Femur (tissue), 1 donor: ENCODE measurements at regions not wholly inside any gene's neighbourhood (a gene's known extent, or its start where the extent isn't known, plus 50 kb on each side); places are given as distances from the start of the nearest gene placed in this dataset.
"Not testable (repeated sequence)": the region's sequence is repeated elsewhere in the genome, so short reads cannot be mapped to it uniquely, and the experiment has no call there.

Source experiments
- DNase-seq: peaks from one replicate; pipeline ENCODE4 v3.0.0-alpha.2; 2017

DNA sequence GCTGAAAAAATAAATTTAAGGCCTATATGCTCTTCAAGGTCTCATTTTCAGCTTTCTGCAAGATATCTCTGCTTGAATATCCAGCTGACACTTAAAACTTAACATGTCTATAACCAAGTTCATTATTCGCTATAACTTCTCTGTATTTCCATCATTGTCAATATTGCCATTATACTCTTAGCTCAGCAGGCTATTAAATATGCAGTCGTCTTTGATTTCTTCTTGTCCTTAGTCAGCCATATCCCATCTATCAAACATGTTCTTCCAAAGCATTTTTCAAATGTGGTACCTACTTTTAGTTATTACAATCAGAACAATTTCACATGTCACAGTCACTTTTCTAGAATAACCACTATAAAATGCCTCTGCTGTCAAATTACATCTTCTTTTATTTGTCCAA is 1364.1 kb downstream of the ARAP2 start:
- DNase-seq = no peak

DNA sequence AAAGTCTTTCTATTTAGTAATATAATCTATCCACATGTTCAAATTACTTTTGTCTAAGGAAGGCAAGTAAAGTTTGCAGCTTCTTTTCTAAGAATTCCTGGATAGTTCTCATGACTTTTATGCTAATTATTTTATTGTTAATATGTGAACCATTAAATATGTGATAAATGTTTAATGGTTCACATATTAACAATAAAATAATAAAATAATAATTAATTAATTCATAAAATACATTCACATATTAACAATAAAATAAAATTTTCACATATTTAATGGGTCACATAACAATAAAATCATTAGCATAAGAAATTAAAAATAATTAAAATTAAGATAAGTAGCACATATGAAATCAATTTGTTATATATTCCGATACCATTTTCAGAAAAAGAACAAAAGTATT is 1352.4 kb downstream of the ARAP2 start:
- no peak for DNase-seq

DNA sequence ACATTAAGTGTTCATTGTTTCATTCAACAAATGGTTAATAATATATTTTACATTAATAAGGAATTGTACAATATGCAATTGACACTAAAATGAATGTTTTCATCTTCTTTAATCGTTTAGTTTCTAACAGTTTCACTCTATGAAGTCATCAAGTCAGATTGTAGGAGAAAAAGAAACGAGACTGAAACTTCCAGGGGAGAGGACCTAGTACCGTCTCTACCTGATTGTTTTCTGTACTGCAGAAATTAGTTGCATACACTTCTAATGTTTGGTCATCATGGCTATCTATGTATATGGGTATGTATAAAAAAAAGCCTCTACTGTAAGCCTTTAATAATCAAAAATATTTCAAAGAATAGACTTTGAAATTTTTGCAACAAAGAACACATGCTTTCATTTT is 1350.9 kb downstream of the ARAP2 start:
- no peak for DNase-seq

DNA sequence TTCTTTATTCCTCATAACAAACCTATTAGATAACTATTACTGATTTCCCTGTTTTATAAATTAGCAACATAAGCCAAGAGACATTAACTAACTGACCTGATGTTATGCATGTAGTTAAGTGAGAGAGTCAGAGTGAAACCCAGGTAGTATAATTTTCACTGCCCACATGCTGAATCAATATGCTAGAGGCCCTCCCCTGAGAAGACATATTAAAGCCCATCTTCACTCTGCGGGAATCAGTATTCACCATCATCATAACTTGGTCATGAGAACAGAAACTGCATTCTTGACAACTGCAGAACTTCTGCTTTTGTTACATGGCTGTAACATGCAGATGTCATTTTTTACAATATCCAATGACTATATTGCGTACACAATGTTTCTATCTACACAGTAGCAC is 1324.3 kb downstream of the ARAP2 start:
- DNase-seq = no peak

DNA sequence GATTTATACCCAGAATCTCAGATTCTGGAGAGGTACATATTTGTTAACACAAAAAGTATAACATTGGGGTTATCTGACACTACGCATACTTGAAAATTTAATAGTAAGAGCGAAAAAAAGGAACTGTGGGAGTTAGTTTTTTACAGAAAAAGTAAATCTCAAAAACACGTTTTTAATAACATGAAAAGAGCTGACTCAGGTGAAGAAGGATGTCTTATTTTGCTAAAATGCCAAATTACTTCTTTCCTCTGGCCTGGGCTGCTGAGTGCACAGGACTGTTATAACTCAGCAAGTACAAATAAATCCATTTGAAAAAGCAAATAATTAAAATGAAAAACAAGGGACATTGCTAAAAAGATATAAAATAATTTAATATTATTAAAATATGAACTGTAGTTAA is 1322.9 kb downstream of the ARAP2 start:
- DNase-seq = no peak

DNA sequence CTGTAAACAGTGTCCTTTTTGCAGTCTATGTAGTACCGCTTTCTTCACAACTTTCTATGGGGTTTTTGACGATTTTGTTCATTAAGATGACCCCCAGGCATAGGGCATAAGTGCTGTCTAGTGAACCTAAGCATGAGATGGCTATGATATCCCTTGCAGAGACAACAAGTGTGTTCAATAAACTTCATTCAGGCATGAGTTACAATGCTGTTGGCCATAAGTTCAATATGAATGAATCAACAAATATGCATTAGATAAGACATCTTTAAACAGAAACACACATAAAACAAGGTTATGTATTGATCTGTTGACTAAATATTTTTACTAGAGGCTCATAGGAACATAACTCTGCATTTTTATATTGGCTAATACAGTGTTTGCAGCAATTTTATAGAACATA is 1322.0 kb downstream of the ARAP2 start:
- no peak for DNase-seq

DNA sequence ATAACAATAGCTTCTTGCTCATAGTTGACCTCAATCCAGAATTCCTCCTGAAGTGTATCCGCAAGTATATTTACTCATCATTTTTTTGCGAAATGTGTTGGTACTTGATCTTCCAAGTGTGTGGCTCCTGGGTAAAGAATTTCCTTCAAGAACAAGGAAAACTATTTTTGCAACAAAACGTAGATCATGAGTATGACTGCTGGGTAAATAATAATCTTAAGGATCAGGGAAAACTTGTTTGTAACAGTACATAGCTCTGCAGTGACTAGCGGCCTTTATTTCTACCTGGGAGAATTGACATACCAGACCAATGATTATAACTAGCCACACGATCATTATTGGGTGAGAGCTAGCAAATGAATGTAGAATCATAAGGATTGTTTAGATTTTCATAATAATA is 1311.7 kb downstream of the ARAP2 start:
- no peak for DNase-seq

DNA sequence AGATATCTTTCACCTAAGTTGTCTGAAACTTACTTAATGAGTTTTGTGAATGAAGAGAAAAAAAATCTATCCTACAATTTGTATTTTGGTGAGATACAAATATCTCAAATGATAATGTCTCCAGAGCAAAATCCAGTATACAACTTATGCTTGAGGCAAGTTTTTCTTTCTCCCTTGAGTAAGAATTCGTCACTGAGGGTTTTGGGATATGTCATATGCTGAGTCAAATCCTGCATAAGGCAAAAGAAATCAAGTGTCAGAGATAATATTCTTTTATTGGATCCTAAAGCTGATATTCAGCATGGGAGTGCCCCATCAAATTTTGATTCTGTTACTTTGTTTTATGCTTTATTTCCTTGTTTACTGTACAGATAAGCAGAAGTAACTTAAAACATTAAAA is 1308.6 kb downstream of the ARAP2 start:
- DNase-seq = no peak

DNA sequence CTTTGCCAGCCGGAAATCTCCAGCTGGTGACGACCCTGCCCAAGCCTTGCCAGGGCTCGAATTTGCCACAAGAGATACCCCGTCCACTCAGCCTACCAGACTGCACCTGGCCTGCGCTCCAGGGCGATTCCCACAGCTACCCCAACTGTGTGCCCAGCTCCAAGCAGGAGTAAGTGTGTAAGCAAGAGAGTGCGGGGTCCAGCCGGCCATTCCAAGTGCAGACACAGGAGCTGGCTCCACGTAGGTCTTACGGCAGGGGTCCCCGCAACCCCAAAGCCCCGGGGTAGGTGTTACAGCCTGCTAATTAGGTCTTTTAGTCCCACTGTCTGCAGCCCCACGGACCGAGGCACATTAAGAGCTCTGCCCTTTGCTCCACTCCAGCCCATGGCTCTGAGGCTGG is 1305.2 kb downstream of the ARAP2 start:
- DNase-seq = no peak

DNA sequence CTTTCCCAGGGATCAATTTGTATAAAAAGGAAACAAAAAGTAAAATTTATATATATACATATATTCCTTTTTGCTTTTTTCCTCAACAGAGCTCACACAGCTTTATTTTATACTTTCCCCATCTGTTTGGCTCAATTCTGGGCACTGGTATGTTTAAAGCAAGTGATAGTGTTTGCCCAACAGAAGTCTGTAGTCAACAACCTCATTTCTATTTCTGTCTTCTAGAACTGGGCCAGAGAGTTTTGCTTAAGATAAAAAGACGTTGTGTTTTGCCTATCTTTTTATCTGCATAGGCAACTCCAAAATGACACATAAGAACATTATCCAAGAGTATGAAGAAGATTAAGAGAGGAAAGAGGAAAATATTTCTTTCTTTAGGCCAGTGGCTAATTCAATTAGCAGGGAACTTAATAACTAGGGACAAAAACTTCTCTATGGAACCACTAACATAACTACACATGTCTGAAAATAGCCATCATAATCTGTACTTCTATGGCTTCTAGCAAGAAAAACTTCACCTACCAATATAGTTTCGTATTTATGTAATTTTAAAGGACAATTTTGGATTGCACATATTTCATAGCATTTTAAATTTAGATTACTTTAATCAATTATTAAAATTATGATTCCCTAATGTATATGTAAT is 1300.5 kb downstream of the ARAP2 start:
- DNase-seq = no peak

DNA sequence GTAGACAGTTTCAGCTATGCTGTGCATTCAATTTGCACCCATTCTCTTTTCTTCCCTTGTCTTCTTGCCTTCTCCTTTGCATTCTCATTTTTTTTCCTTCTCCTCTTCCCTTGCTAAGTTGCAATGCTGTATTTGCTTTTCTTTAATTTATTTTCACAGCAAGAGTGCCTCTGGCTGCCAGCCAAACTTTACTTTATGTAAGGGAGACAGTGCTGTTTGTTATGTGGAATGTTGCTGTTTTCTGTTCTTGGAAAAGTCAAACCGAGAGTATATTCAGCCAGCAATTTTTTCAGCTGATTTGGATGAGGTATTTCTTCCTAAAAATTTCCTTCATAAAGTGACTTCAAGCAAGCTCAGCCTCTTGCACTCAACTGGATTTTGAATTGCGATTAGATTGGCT is 1293.4 kb downstream of the ARAP2 start:
- DNase-seq = peak; percentile 26

DNA sequence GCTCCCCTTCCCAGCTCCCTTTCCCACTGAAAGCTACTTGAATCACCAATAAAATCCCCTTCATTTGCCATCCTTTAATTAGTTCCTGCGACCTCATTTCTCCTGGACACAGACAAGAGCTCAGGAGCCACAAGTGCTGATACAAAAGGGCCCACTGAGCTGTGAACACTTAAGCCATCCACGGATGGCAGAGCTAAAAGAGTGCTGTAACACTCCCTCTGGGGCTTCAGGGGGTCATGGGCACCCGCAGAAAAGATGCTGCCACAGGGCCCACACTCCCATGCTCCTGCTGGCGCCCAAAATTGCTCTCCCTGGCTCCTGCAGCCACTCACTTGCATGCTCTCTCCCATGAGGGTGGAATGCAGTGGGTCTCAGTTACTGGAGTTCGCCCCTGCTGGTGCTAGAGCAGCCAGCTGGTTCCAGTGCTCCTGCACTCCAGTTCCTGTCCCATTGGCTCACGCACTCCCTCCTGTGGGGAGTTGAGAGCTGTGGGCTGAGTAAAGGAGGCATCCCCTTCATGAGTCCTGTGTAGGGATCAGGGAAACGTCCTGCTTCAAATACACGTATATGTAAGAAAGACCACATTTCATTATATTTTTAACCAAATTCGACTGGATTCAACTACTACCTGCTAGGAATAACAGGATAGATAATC is 1291.0 kb downstream of the ARAP2 start:
- no peak for DNase-seq

DNA sequence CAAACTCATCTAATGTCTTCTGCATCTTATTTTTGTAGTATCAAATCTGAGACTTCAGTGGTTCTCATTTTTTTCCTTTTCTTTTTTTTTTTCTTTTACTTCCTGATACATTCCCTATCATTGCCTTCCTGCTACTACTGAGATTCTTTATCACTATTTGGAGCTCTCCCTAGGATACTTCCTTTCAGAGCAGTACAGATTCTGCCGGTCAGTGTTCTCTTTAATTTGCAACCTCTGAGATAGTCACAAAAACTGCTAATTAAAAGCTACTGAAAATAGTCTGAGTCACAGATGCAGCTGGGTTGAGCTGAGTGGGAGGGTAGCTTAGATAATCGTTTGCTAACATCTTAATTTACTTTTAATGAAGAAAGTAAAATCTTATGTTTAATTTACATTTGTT is 1279.7 kb downstream of the ARAP2 start:
- DNase-seq = no peak

DNA sequence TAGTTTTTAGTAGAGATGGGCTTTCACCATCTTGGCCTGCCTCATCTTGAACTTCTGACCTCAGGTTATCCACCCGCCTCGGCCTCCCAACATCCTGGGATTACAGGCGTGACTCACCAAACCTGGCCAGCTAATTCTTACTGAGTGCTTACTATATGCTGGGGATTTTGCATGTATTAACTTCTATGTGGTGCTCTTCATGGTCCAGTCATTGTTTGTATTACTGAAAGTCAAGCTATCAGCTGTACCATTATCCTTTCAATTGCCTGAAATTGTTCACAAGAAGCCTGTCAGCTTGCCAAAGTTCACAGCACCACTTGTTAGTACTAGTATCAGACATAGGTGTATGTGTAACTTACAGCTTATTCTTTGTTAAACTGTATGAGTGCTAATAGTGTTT is 1272.1 kb downstream of the ARAP2 start:
- no peak for DNase-seq

DNA sequence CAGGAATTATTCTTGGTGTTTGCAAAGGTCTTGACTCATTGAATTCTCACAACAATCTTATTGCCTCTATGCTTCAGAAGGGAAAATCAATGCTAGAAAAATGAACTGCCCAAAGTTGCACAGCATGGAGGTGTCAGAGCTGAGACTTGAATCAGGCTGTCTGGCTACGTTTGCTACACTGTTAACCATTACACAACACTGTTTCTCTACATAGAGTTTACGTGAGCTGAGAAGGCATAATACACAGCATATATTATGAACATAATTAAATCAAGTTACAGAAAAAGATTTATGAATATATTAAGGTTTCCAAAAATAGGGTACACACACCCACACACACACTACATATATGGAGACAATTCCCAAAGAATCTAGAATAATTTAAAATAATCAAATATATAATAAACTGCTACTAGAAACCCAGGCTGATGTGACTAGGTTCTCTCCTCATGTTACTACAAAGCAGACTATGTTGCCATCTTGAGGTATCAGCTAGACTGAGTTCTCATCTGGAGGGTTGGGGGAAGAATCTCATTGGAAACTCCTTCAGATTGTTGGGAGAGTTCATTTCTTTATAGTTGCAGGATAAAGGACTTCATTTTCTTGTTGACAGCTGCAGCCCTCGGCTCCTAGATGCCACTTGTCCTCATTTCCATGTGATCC is 1270.5 kb downstream of the ARAP2 start:
- no peak for DNase-seq

DNA sequence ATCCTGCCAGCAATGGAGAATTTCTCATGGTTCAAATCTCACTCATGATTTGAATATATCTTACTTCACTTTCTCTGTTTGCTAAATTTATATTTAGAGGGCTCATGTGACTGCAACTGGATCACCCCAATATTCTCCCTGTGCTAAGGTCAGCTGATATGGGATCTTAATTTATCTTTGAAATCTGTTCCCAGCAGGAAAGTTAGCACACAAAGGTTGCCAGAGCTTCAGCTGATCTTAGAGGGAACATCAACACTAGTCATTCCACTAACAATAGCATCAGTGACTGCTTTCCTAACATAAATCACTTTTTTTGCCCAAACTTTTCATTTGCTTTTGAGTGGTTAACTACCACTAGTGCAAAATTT is 1270.0 kb downstream of the ARAP2 start:
- no peak for DNase-seq

DNA sequence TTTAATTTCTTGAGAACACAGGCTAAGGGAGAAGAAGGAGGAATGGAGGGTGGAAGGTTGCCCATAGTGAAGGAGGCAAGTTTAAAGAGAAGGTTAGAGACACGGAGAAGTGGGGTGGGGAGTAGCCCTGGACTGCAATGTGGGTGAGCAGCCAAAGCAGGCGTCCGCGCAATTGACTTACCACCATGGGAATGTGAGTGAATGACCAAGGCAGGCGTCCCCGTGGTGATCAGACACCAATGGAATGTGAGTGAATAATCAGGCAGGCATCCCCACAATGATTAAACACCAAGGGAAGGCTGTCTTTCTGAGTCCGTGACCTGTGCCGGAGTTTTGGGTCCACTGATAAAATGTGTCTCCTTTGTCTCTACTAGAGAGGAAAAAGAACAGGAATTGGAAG is 1223.1 kb downstream of the ARAP2 start:
- DNase-seq = not testable (repeated sequence)

DNA sequence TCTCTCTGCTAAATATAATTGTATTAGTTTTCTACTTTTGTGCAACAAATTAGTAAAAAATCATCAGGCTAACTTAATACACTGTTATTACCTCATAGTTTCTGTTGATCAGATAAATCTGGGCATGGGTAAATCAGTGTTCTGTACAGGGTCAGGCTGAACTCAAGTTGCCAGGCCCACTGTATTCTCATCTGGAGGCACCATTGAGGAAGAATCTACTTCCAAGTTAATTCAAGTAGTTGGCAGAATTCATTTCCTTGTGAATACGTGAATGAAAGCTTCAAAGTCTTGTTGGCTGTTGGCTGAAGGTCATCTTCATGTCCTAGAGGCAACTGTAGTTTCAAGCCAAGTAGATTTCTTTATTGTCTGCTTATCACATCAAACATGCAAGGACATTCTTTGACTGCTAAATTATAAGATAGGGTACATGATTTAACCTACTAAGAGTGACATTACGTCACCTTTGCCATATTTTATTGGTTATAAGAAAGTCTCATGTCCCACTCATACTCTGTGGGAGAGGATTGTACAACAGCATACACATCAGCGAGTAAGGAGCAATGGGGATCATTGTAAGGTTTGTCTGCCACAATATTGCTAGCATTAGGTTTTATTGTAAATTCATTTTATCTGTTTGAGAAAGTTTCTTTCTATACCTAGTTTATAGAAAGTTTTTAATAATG is 1219.0 kb downstream of the ARAP2 start:
- DNase-seq = no peak

DNA sequence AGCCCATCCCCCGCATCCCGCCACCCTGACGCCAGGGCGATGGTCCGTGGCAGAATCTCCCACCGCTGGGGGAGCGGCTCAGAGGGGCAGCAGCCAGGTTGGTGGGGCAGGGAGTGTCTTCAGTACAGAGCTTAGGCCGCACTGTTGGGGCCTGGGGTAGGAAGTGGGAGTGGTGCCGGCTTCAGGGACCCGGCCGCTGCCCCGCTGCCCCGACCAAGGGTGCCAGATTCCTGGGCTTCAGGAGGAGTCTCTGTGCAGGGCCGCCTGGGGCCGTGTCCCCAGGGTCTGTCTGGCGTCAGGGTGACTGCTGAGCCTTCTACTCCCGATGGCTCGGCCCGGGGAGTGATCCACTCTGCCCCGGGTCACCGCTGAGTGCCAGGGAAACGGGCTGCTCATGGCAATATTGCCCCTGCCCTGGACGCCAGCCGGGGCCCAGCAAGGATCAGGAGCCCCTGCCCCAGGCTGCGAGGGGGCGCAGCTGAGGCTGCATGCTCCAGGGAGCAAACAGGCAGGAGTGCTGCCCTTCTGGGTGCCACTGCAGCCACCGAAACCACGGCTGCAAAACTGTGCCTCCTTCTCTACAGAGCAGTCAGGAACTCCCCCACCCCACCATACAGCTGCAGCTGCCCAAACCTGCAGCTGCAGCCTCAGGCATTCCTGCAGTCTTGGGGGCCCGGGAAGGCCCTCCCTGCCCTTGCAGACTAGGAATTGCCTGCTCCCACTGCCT is 1206.1 kb downstream of the ARAP2 start:
- DNase-seq = no peak

DNA sequence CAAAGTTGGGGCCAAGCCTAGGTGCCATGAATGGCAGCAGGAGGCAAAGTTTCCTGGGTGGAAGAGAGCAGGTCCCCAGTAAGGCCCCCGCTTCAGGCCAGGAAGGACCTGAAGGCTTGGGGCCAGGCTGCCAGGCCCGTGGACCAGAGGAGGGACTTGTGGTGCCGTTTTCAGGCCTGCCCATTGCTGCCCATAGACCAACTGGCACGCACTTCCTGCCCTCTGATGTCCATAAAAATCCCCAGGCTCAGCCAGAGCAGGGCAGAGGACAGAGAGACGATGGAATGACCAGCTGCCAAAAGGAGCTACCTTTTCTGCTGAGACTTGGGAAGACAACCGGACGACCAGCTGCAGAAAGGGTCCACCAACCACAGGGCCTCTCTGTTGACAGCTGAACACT is 1205.5 kb downstream of the ARAP2 start:
- DNase-seq = no peak

DNA sequence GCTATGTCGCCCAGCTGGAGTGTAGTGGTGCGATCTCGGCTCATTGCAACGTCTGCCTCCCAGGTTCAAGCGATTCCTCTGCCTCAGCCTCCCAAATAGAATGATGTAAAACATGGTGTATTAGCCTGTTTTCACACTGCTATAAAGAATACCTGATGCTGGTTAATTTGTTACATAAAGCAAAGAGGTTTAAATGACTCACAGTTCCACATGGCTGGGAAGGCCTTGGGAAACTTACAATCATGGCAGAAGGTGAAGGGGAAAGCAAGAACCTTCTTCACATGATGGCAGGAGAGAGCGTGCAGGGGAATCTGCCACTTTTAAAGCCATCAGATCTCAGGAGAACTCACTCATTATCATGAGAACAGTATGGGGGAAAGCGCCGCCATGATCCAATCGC is 1191.8 kb downstream of the ARAP2 start:
- DNase-seq = no peak

DNA sequence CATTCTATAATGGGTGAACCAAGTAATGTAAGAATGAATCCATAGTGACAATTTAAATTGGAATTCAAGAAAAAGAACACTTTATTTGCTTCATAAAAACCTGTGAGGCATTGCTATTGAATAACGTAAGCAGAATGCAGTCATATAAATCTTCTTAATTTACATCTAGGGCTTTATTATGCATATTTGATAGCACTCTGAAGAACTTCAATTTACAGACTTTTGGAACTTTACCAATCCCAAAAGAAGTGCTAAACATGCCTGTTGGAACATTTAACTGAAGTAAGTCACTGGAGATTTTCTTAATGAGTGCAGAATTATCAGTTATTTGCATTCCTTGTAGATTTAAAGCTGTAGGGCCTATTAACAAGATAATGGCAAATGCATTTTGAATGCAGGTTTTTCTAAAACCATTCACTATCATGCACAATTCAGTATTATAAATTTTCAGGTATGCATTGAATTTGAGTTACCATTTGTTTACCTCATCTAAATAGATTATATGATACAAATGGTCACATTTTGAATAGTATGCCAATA is 1181.2 kb downstream of the ARAP2 start:
- no peak for DNase-seq

DNA sequence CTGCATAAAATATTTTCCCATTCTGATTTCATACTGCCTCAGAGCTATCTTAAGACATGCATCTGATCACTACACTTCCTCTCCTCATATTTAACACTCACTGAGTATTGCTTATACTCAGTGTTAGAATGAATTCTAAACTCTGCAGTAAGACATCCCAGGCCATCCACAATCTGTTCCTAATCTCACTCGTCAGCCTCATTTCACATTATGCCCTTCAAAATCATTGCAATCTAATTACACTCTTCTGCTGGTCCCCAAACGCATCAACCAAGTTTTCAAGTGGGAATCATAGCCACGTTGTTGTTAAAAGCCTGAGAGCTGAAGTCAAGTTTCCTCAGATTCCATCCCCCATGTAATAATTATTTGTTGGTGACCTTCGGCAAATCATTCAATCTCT is 1177.9 kb downstream of the ARAP2 start:
- DNase-seq = no peak
